IPS-15b (cell line): ENCODE measurements at regions not wholly inside any gene's neighbourhood (a gene's known extent, or its start where the extent isn't known, plus 50 kb on each side); places are given as distances from the start of the nearest gene placed in this dataset.

Experiments used
- H3K27me3 ChIP-seq: one replicate; pipeline ENCODE4 v1.6.1; 2013; ENCODE audit warnings: low read length; ENCODE audit not compliant: control insufficient read depth, insufficient read depth
- H3K36me3 ChIP-seq: one replicate; pipeline ENCODE4 v1.6.1; 2013; ENCODE audit warnings: low read length; ENCODE audit not compliant: control insufficient read depth, insufficient read depth
- H3K4me1 ChIP-seq: one replicate; pipeline ENCODE4 v1.6.1; 2013; ENCODE audit warnings: mild to moderate bottlenecking, low read length; ENCODE audit not compliant: control insufficient read depth, insufficient read depth
- H3K4me3 ChIP-seq: one replicate; pipeline ENCODE4 v1.5.1; 2013; ENCODE audit warnings: low read depth, low read length
- H3K9ac ChIP-seq: one replicate; pipeline ENCODE4 v1.6.1; 2013; ENCODE audit warnings: low read depth, mild to moderate bottlenecking, low read length
- H3K9me3 ChIP-seq: one replicate; pipeline ENCODE4 v1.6.1; 2013; ENCODE audit warnings: mild to moderate bottlenecking, low read length; ENCODE audit not compliant: control insufficient read depth, insufficient read depth

DNA sequence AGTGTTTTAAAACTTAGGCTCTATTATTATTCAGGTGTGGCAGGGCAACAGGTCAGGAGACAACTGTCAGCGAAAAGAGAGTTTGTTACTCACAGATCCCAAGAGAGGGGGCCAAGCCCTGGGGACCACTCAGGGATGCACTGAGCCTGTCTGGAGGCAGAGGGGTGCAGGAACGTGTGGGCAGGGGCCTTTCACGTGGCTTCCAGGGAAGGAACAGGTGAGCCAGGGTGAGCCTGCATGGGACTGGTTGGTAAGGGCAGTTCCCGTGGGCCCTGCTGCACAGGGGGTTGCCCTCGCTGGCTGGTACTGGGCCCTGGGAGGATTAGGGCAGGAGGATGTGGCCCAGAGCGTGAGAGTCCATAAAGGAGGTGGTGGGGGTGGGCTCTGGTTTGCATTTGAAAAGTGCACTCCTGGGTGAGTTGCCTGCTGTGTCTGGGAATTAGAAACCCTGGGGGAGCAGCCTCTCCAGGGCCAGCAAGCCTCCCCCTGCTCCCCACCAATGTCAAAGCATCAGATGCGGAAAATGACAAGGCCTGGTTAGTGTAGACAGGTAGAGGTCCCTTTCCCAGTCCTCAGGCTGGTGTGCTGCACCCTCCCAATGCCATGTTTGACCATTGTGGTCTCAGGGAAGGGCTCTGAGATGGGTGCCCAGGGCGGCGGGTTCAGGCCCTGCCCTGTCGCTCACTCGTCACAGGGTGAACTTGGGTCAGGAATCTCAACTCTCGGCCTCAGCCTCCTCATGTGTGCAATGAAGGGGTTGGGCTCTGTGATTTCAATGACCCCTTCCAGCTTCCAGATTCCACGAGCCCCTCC, 127.4 kb upstream of the RPS6KA2 start:
- Histone ChIP-seq H3K9me3 (no peaks in the 10 kb centered on the region), H3K9ac (no peak overlapping the region), H3K4me3 (no peak overlapping the region), H3K36me3 (no peaks in the 10 kb centered on the region), H3K27me3 (peaks cover 19% of the 10 kb centered on the region), H3K4me1 (peaks cover 30% of the 10 kb centered on the region)

DNA sequence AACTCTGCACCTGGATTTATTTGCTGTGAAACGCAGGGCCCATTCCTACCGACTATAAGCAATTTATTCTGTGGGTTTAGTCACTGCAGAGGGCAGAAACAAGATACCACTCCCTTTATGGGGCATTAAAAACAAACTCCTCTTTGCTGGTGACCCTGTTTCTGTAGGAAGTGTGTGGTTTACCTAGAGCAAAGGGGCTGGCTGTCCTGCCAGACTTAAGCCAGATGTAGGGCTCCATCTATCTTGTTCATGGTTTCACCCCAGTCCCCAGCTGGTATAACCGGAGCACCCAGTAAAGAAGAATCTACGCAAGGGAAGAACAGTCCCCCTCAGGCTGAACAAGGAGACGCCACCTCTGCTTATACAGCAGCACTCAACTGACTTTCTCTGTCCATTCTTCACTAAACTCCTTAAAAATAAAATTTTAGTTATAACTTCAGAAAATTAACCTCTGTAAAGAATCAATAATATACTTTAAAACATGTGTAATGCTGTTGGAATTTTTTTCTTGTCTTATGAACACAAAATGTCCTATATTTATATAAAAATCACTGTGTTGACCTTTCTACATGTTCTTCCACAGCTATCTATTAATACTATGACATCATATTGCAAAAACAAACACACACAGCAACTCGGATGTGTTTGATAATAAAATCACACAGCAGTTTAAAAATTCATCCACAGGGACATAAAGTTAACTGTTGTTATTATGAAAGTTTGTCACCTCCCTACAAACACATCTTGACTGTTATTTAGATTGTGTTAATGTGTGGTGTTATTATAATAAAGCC, 126.1 kb upstream of the RPS6KA2 start:
- Histone ChIP-seq H3K27me3 (peaks cover 19% of the 10 kb centered on the region), H3K36me3 (no peaks in the 10 kb centered on the region), H3K9ac (no peak overlapping the region), H3K4me1 (peaks cover 26% of the 10 kb centered on the region), H3K9me3 (no peaks in the 10 kb centered on the region), H3K4me3 (no peak overlapping the region)

DNA sequence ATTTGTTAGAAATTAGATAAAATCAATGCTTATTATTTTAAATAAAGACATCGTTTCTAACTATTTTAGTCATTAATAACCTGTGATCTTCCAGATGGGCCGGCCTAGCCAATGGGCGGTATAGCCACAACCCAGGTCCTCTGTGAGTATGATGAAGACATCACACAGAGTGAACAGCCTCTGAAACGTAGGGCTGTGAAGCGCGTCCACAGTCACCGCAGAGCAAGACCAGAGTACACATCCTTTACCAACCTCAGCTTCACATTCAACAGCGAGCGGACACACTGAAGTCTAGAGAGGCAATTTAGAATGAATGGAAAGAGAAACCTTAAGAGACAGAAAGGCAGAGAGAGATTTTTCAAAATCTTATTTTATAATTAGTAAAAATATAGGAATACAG, 125.0 kb upstream of the RPS6KA2 start:
- Histone ChIP-seq H3K9me3 (no peaks in the 10 kb centered on the region), H3K36me3 (no peaks in the 10 kb centered on the region), H3K4me3 (no peak overlapping the region), H3K9ac (no peak overlapping the region), H3K27me3 (peaks cover 19% of the 10 kb centered on the region), H3K4me1 (peaks cover 28% of the 10 kb centered on the region)

DNA sequence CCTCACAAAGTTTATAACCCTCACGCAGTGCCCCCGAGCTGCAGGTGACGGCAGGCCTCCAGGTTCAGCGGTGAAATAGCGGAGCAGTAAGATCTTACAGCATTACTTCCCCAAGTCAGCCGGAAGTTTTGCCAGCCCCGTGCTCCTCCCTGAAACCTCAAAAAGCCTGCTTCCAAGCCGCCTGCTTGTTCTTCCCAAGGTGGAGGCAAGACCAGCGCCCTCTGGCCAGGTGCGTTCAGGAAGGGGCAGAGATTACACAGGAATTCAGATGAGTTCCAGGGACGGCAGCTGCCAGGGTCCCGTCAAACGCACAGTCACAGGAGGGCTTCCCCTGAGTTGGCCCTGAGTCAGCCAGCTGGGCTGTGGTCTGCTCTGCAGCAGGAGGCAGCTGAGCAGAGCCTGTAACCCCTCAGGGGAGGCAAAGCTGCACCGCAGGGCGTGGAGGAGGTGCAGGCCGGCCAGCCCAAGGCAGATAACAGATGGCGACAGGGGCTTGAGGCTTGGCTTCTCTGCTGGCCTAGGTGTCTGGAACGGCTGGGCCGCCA, 124.1 kb upstream of the RPS6KA2 start:
- H3K9me3 ChIP-seq, result no peaks in the 10 kb centered on the region
- H3K4me1 ChIP-seq, result peaks cover 28% of the 10 kb centered on the region
- no peaks in the 10 kb centered on the region for H3K36me3 ChIP-seq
- H3K27me3 ChIP-seq, result peaks cover 19% of the 10 kb centered on the region
- H3K9ac ChIP-seq, result no peak overlapping the region
- no peak overlapping the region for H3K4me3 ChIP-seq

DNA sequence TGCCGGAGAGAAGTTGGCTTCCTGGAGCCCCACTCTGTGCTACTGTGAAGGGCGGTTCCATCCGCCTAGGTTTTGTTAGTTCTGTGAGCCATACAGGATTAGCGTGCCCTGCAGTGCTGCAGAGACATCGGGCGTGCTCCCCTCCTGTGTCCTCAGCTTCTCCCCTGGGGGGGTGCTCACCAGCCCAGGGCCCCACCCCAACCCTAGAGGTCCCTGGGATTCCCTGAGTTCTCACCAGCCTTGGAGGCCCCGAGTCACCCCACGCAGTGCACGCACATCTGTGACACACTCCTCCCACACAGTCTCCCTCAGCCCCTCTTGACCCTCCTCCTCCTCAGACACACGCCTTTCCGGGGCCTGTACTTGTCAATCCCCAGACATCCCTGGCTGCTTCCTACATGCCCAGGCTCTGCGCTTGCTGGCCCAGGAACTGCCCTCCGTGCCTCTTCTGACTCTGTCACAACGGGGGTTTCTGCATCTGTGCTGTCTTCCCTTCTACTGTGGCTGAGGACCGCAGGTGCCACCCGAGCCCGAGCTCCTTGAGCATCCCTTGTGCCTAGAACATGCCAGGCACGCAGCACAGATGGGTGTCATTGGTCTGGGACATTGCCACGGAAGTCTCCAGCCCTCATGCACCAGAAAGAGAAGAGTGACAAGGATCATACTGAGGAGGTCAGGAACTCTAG, 123.2 kb upstream of the RPS6KA2 start:
- Histone ChIP-seq H3K9me3 (no peaks in the 10 kb centered on the region), H3K4me3 (no peak overlapping the region), H3K9ac (no peak overlapping the region), H3K4me1 (peaks cover 26% of the 10 kb centered on the region), H3K27me3 (peaks cover 19% of the 10 kb centered on the region), H3K36me3 (no peaks in the 10 kb centered on the region)

DNA sequence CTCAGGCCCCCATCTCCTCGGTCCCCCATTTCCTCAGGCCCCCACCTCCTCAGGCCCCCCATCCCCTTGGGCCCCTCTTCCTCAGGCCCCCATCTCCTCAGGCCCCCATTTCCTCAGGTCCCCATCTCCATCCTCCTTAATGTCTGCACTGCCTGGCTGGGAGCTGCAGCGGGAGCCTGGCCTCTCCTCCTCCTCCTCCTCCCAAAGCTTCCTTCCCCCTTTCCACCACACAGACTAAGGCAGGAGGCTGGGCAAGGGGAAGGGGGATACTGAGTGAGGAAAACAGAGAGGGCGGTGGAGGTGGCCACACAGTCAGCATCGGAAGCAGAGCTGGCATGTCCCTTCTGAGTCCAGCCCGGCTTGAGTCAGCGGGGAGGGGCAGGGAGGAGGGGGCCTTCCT, 122.6 kb upstream of the RPS6KA2 start:
- peaks cover 16% of the 10 kb centered on the region for H3K27me3 ChIP-seq
- H3K36me3 ChIP-seq, result no peaks in the 10 kb centered on the region
- H3K4me3 ChIP-seq, result no peak overlapping the region
- H3K9ac ChIP-seq, result no peak overlapping the region
- no peaks in the 10 kb centered on the region for H3K9me3 ChIP-seq
- peaks cover 20% of the 10 kb centered on the region for H3K4me1 ChIP-seq

DNA sequence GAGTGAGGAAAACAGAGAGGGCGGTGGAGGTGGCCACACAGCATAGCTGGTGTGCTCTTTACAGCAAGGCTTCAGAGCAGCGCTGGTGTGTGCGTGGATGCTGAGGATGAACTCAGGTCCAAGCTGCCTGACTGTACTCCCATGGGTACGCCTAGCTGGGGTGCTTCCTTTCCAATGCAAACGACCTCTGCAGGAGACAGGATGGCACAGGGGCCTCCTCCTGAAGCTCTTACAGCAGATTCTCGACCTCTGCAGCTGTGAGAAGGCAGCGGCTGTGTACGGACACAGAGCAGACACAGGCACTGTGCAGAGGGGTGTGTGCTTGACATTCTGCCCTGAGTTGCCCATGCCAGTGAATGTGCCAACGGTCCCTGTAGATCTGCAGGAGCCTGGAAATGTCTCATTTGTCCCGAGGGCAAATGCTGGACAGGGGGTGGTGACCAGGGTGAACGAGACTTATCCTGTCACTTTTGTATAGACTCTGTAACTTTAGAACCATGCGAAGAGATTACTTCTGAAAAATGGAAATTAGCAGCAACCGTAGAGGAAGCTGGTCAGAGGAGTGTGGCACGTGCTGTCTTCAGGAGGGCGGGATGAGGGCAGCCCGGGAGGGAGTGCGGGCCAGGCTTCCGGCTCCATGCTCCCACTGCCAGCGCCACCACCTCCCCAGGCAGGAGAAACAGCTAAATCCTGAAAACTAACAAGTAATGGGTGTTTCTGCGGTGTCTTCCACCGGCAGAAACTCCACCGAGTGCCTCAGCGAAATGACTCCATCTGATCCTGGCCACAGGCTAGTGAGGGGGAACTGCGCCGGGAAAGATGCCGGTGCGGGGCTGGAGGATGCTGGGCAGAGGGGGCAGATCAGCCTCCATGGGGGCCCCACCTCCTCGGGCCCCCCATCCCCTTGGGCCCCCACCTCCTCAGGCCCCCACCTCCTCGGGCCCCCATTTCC, 120.9 kb upstream of the RPS6KA2 start:
- Histone ChIP-seq H3K9me3 (no peaks in the 10 kb centered on the region), H3K27me3 (peaks cover 8% of the 10 kb centered on the region), H3K9ac (no peak overlapping the region), H3K4me1 (peaks cover 8% of the 10 kb centered on the region), H3K4me3 (no peak overlapping the region), H3K36me3 (no peaks in the 10 kb centered on the region)

DNA sequence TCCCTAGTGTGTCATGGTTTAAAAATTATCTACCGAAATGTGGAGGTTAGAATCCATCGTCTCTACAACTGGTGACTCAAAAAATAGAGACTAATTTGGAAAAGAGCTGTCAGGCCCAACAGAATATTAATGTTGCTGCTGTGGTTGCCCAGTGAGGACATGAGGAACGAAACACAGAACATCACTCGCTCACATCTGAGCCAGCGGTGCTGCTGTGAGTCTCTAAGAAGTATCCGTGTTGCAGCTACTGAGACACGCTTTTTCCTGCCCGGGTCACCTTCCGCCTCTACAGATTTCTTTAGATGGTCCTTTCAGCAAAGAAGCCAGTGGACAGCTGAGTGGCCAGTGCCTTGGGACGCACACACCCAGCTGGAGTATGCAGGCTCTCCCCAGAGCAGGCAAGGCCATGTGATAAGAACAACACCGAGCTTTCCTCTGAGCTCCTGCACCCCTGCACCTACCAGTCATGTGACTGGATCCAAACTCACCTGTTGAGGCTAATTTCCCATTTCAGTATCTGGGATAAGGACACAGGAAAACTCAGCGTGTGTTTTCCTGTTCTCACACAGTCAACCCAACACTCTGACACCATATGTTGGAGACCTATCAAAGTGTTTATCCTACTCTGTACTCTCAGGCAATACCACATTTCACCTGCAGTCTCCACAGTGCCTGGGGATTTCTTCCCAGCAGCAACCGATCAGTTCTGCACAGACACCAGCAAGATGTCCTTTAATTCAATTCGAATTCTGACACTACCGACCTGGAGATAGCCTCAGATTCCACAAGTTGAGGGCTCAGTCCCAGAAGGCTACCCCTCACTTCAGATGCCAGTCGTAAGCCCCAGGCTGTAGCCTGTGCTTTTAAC, 119.0 kb upstream of the RPS6KA2 start:
- no peaks in the 10 kb centered on the region for H3K9me3 ChIP-seq
- no peaks in the 10 kb centered on the region for H3K27me3 ChIP-seq
- H3K36me3 ChIP-seq, result no peaks in the 10 kb centered on the region
- H3K4me3 ChIP-seq, result no peak overlapping the region
- no peak overlapping the region for H3K9ac ChIP-seq
- peaks cover 5% of the 10 kb centered on the region for H3K4me1 ChIP-seq

DNA sequence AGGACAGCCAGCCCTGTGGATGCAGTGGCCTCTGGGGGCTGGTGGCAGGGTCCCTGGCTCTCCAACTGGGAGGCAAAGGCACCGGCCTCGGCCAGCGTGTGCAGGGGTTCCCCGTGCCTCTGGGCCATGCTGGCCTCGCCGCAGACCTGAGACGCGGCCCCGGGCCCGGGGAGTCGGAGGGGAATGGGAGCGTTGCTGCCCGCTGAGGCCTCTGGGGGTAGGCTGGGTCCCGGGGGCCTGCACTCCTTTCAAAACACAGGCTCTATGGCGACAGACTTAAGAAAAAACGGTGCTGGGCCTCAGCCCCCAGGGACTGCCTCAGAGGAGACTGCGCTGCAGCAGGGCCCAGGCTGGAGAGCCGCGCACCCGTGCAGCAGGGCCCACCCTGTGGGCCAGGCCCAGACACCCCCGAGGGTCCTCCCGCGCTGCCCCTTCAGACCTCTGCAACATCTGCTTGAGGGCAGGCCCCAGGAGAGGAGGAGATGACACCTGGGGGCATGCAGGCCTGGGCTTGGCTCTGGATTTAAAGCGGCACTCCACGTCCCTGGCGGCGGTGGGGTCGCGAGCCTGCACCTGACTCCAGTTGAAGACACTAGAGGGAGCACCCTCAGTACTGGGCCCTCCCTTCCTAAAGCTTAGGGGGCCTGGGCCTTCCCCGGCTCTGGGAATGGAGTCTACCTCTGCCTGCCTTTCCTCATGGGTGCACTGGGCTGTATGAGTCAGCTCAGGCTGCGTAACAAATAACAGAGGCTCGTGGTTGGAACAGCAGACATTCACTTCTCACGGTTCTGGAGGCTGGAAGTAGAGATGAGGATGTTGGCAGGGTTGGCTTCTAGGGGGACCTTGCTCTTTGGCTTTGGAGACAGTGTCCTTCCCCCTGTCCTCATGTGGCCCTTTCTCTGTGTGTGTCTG, 117.4 kb upstream of the RPS6KA2 start:
- no peaks in the 10 kb centered on the region for H3K36me3 ChIP-seq
- H3K9ac ChIP-seq, result no peak overlapping the region
- H3K27me3 ChIP-seq, result no peaks in the 10 kb centered on the region
- no peak overlapping the region for H3K4me3 ChIP-seq
- no peaks in the 10 kb centered on the region for H3K9me3 ChIP-seq
- peaks cover 5% of the 10 kb centered on the region for H3K4me1 ChIP-seq
